A549 (cell line): ENCODE measurements at regions not wholly inside any gene's neighbourhood (a gene's known extent, or its start where the extent isn't known, plus 50 kb on each side); places are given as distances from the start of the nearest gene placed in this dataset.

ENCODE experiments used
- ATAC-seq, 2 experiments: fragments of 200-7000 bp in 1 of 2; fragments of >200 bp in 1 of 2; cut with Nextera tagmentation in 1 of 2; cut with Tn5 transposase in 1 of 2; 3 replicates each; pipeline versions ENCODE4 v1.8.0 to v1.9.1; 2018 to 2020; ENCODE audit warnings: mild to moderate bottlenecking in 1 of 2, moderate library complexity in 1 of 2
- CTCF ChIA-PET: fragments of 300-600 bp; sonication (Branson Sonifier 250); formaldehyde crosslinking; extraction: SDS; loops from one replicate; lab custom pipeline; 2021; ENCODE audit warnings: antibody characterized with exemption, inconsistent platforms; lab: Yijun Ruan, JAX
- POLR2A ChIA-PET: fragments of 350-600 bp; formaldehyde crosslinking; extraction: SDS; loops from one replicate; lab custom pipeline; 2021; ENCODE audit warnings: antibody characterized with exemption, inconsistent platforms; lab: Yijun Ruan, JAX
- DNase-seq, 2 experiments: peaks; one replicate each; pipeline versions ENCODE4 v3.0.0 to v3.0.0-alpha.2; 2011 to 2016; ENCODE audit warnings: low read depth in 1 of 2, low spot score in 1 of 2
- FAIRE-seq: peaks from 2 replicates; lab custom pipeline; 2011; peaks lifted over from hg19 to GRCh38; lab: Jason Lieb, UNC
- H3K27ac ChIP-seq, 2 experiments: fragments of >200 bp; sonication (Bioruptor Twin); formaldehyde crosslinking; 3 replicates each; pipeline ENCODE4 v1.5.1; 2016 to 2017
- H3K4me1 ChIP-seq: fragments of >200 bp; sonication (Bioruptor Twin); formaldehyde crosslinking; 3 replicates; pipeline ENCODE4 v1.6.1; 2016
- H3K4me2 ChIP-seq: fragments of >200 bp; sonication (Bioruptor Twin); formaldehyde crosslinking; 3 replicates; pipeline ENCODE4 v1.6.1; 2016
- H3K4me3 ChIP-seq: fragments of >200 bp; sonication (Bioruptor Twin); formaldehyde crosslinking; 3 replicates; pipeline ENCODE4 v1.5.1; 2016
- H3K9me3 ChIP-seq: fragments of >200 bp; sonication (Bioruptor Twin); formaldehyde crosslinking; 3 replicates; pipeline ENCODE4 v1.6.1; 2016
- BCL3 ChIP-seq: fragments of >200 bp; sonication (Bioruptor Twin); formaldehyde crosslinking; IDR thresholded peaks from 3 replicates; pipeline ENCODE4 v1.6.1; 2016
- BHLHE40 ChIP-seq: IDR thresholded peaks from 2 replicates; pipeline ENCODE4 v1.6.1; 2012; ENCODE audit warnings: low read depth, low read length, inconsistent platforms
- CBX8 ChIP-seq: fragments of 200-600 bp; sonication (generic); IDR thresholded peaks from 2 replicates; pipeline ENCODE4 v1.6.1; 2016
- CEBPB ChIP-seq, 2 experiments: fragments of >200 bp in 1 of 2; sonication (Bioruptor Twin) in 1 of 2; formaldehyde crosslinking in 1 of 2; IDR thresholded peaks; 2 replicates each; pipeline ENCODE4 v1.6.1; 2012 to 2016
- CHD2 ChIP-seq: fragments of 150-350 bp; IDR thresholded peaks from 2 replicates; pipeline ENCODE4 v1.6.1; 2014; ENCODE audit warnings: low read length; ENCODE audit not compliant: partially characterized antibody
- CHD4 ChIP-seq: fragments of 200-600 bp; sonication (generic); IDR thresholded peaks from 2 replicates; pipeline ENCODE4 v1.6.1; 2016; ENCODE audit warnings: antibody characterized with exemption, mild to moderate bottlenecking, borderline replicate concordance
- EHMT2 ChIP-seq: fragments of 200-600 bp; sonication (generic); IDR thresholded peaks from 2 replicates; pipeline ENCODE4 v1.6.1; 2016; ENCODE audit warnings: antibody characterized with exemption, low read depth, mild to moderate bottlenecking, moderate library complexity
- ELK1 ChIP-seq: fragments of 150-350 bp; IDR thresholded peaks from 2 replicates; pipeline ENCODE4 v1.6.1; 2014; ENCODE audit warnings: low read depth, mild to moderate bottlenecking, low read length
- ESRRA ChIP-seq: fragments of 150-350 bp; IDR thresholded peaks from 2 replicates; pipeline ENCODE4 v1.6.1; 2014; ENCODE audit warnings: mild to moderate bottlenecking, low read length, borderline replicate concordance
- FOSL2 ChIP-seq, 2 experiments: fragments of 450-650 bp in 1 of 2; fragments of >200 bp in 1 of 2; sonication (Bioruptor Twin) in 1 of 2; formaldehyde crosslinking; IDR thresholded peaks; 2 replicates each; pipeline versions ENCODE4 v1.5.0 to v1.6.1; 2016 to 2020; ENCODE audit warnings: mild to moderate bottlenecking in 1 of 2, moderate library complexity in 1 of 2
- GATA3 ChIP-seq: IDR thresholded peaks from 2 replicates; pipeline ENCODE4 v1.6.1; 2012; ENCODE audit warnings: borderline replicate concordance
- HOXA7 ChIP-seq: fragments of 250-450 bp; sonication (Bioruptor Pico); IDR thresholded peaks from 2 replicates; pipeline ENCODE4 v1.5.0; 2020; ENCODE audit warnings: mild to moderate bottlenecking, moderate library complexity
- HOXB5 ChIP-seq: fragments of 250-450 bp; sonication (Bioruptor Pico); IDR thresholded peaks from 2 replicates; pipeline ENCODE4 v1.5.0; 2020; ENCODE audit warnings: mild to moderate bottlenecking, moderate library complexity
- JUNB ChIP-seq: fragments of >200 bp; sonication (Bioruptor Twin); formaldehyde crosslinking; IDR thresholded peaks from 2 replicates; pipeline ENCODE4 v1.6.1; 2016
- MAX ChIP-seq: IDR thresholded peaks from 2 replicates; pipeline ENCODE4 v1.6.1; 2012
- PBX3 ChIP-seq: IDR thresholded peaks from 2 replicates; pipeline ENCODE4 v1.6.1; 2012
- PHF8 ChIP-seq: fragments of 200-600 bp; sonication (generic); IDR thresholded peaks from 2 replicates; pipeline ENCODE4 v1.6.1; 2016; ENCODE audit warnings: low read depth, mild to moderate bottlenecking, antibody characterized with exemption, moderate library complexity, borderline replicate concordance
- POLR2AphosphoS2 ChIP-seq: conservative IDR thresholded peaks from 2 replicates; pipeline ENCODE4 v1.6.1; 2012; ENCODE audit warnings: low read length, improper control_type of control experiment, inconsistent platforms
- SMC3 ChIP-seq: fragments of >200 bp; sonication (Bioruptor Twin); formaldehyde crosslinking; IDR thresholded peaks from 3 replicates; pipeline ENCODE4 v1.6.1; 2018; ENCODE audit warnings: inconsistent platforms
- USF2 ChIP-seq: fragments of 450-650 bp; IDR thresholded peaks from 2 replicates; pipeline ENCODE4 v1.6.1; 2014; ENCODE audit warnings: antibody characterized with exemption
- ZSCAN20 ChIP-seq: fragments of 250-450 bp; sonication (Bioruptor Pico); IDR thresholded peaks from 2 replicates; pipeline ENCODE4 v1.8.0; 2022; ENCODE audit warnings: mild to moderate bottlenecking, moderate library complexity
- WGBS: methylation state at CpG from one replicate; pipeline ENCODE4 v1.1.6; 2017; ENCODE audit errors: missing lambda C conversion rate; 5-methylcytosine and 5-hydroxymethylcytosine counted together

GRCh38 chr7:13236026-13236425, 548.6 kb downstream of the ARL4A start:
- Histone ChIP-seq H3K27ac (no peak overlapping the region), H3K4me3 (no peak overlapping the region), H3K4me2 (no peak overlapping the region), H3K9me3 (no peaks in the 10 kb centered on the region), H3K4me1 (peaks cover 18% of the 10 kb centered on the region)
- POLR2A ChIA-PET: no interaction called here
- ATAC-seq: no peak
- no peak for DNase-seq
- CTCF ChIA-PET: interaction anchor here (1.7 kb wide), 1 partner anchor 550 kb away, joined by 6 read pairs; no protein-coding TSS in a partner anchor
- no peak for FAIRE-seq
- TF ChIP-seq HOXA7: no peak
- 85% methylated on average over 1 of the region's 1 CpG for WGBS

GRCh38 chr7:13240349-13240748, 552.9 kb downstream of the ARL4A start:
- no peak overlapping the region for H3K4me3 ChIP-seq
- DNase-seq: peak; percentile 48 to 76
- peaks cover 18% of the 10 kb centered on the region for H3K4me1 ChIP-seq
- ChIA-PET CTCF (interaction anchor here (1.1 to 1.9 kb wide), 2 partner anchors 22 to 554 kb away, joined by 3 to 8 read pairs; partner anchors contain the start of gene ARL4A), POLR2A (interaction anchor here (0.5 kb wide), 1 partner anchor 456 kb away, joined by 3 read pairs; no protein-coding TSS in a partner anchor)
- 47% methylated on average over 2 of the region's 2 CpGs for WGBS
- H3K27ac ChIP-seq: peak overlapping the region; percentile 28 to 59; a peak in 4 of 6 replicates
- TF ChIP-seq CBX8: no peak
- no peak for TF ChIP-seq FOSL2 (IDR thresholded peaks at IDR 0.05)
- peak; percentile 80 for TF ChIP-seq FOSL2 (CRISPR knock-in tag; IDR thresholded peaks at IDR 0.05)
- no peak for TF ChIP-seq CHD2
- no peak for TF ChIP-seq BCL3
- no peak for TF ChIP-seq ELK1
- TF ChIP-seq ESRRA: no peak
- TF ChIP-seq EHMT2: no peak
- no peak for TF ChIP-seq USF2
- TF ChIP-seq PBX3: no peak
- TF ChIP-seq GATA3: peak; percentile 29; the same call in 1 of the 2 replicates
- TF ChIP-seq SMC3: no peak
- peak; percentile 36; the same call in 1 of the 2 replicates for TF ChIP-seq JUNB
- 0 out of 4 replicates have a peak, but pooled peaks of 1 of the 2 experiments have one; percentile 18 for TF ChIP-seq CEBPB (IDR thresholded peaks at IDR 0.05)
- 0 out of 2 replicates have a peak, but pooled peaks have one; percentile 30 for TF ChIP-seq MAX
- no peak for TF ChIP-seq CHD4
- TF ChIP-seq HOXB5 (CRISPR knock-in tag): no peak
- no peak for TF ChIP-seq BHLHE40
- no peak for TF ChIP-seq PHF8
- TF ChIP-seq POLR2AphosphoS2: no peak
- no peak for TF ChIP-seq ZSCAN20
- no peaks in the 10 kb centered on the region for H3K9me3 ChIP-seq
- peak; percentile 95 to 97 for ATAC-seq
- FAIRE-seq: no peak
- peak overlapping the region; percentile 54 for H3K4me2 ChIP-seq

GRCh38 chr7:13241416-13241815, 554.0 kb downstream of the ARL4A start:
- peaks cover 18% of the 10 kb centered on the region for H3K4me1 ChIP-seq
- WGBS: 62% methylated on average over 1 of the region's 1 CpG
- ChIA-PET POLR2A (no interaction called here), CTCF (no interaction called here)
- ATAC-seq (no peak), DNase-seq (no peak), FAIRE-seq (no peak)
- no peak overlapping the region for H3K4me2 ChIP-seq
- no peak overlapping the region for H3K4me3 ChIP-seq
- TF ChIP-seq CEBPB (IDR thresholded peaks at IDR 0.05): no peak
- no peak for TF ChIP-seq ELK1
- no peaks in the 10 kb centered on the region for H3K9me3 ChIP-seq
- no peak overlapping the region for H3K27ac ChIP-seq
